ENCODE measurements at regions not wholly inside any gene's neighbourhood (a gene's known extent, or its start where the extent isn't known, plus 50 kb on each side); places are given as distances from the start of the nearest gene placed in this dataset.

DNA sequence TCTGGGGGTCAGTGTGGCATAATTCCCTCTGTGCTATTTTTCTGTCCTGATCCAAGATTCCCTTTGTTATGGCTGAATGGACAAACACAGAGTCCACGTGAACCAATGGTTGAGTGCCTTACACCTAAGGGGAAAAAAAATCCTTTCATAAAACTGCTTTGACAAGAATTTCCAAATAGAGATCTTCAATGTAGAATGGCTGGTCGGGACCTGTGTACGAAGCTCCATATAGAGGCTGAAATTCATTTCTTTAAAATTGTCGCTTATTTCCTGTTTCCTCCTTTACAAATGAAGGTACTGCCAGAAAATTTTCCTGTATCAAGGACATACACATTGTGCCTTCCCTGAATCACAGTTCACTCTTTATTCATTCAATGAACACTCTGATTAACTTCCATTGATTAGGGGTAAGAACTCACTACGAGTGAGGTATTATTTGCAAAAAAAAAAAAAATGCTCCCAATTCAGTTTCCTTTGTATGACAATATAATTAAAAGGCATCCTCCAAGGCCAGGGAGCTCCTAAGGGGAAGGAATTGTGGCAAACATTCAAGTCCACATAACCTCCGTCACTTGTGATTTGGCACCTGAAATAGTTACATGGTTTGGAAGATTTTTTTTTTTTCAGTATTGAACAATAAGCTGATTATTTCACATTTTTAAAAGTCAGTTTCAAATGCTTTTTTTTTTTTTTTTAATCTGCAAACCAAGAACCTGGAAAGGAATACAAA, 293.8 kb downstream of the MEX3B start:
- FAIRE-seq (no peak), DNase-seq (no peak)
- no peaks in the 10 kb centered on the region for H3K9me3 ChIP-seq (ENCODE audit: control insufficient read depth in 2 of 3, insufficient read depth in 1 of 3, low read length in 3 of 3)
- no peaks in the 10 kb centered on the region for H3K36me3 ChIP-seq (ENCODE audit: control insufficient read depth in 2 of 3, insufficient read depth in 3 of 3, low read length in 3 of 3)
- peaks cover 0 to 4% (median 2%) of the 10 kb centered on the region in 3 donors for H3K4me1 ChIP-seq (ENCODE audit: control insufficient read depth in 2 of 3, insufficient read depth in 2 of 3, low read depth in 1 of 3, low read length in 3 of 3)
- no peak overlapping the region for H3K27ac ChIP-seq (ENCODE audit: low read depth in 2 of 2, low read length in 2 of 2)
- H3K9ac ChIP-seq (ENCODE audit: low read length in 3 of 3) = no peak overlapping the region
- intact Hi-C loops (cut with DNase I) = no loop called here
- no peaks in the 10 kb centered on the region for H3K27me3 ChIP-seq (ENCODE audit: control insufficient read depth, insufficient read depth, low read length)
- H3K4me3 ChIP-seq (ENCODE audit: low read length in 3 of 3) = no peak overlapping the region
- no peak for TF ChIP-seq CTCF (IDR thresholded peaks at IDR 0.05; ENCODE audit: borderline replicate concordance, extremely low read depth, insufficient read depth)

GRCh38 chr15:81751256-81751655, 294.6 kb downstream of the MEX3B start:
- Histone ChIP-seq H3K27me3 (ENCODE audit: control insufficient read depth, insufficient read depth, low read length) (no peaks in the 10 kb centered on the region), H3K9ac (ENCODE audit: low read length in 3 of 3) (no peak overlapping the region), H3K9me3 (ENCODE audit: control insufficient read depth in 2 of 3, insufficient read depth in 1 of 3, low read length in 3 of 3) (no peaks in the 10 kb centered on the region), H3K4me3 (ENCODE audit: low read length in 3 of 3) (no peak overlapping the region), H3K36me3 (ENCODE audit: control insufficient read depth in 2 of 3, insufficient read depth in 3 of 3, low read length in 3 of 3) (no peaks in the 10 kb centered on the region), H3K27ac (ENCODE audit: low read depth in 2 of 2, low read length in 2 of 2) (no peak overlapping the region), H3K4me1 (ENCODE audit: control insufficient read depth in 2 of 3, insufficient read depth in 2 of 3, low read depth in 1 of 3, low read length in 3 of 3) (peaks cover 0 to 4% (median 2%) of the 10 kb centered on the region in 3 donors)
- TF ChIP-seq CTCF (IDR thresholded peaks at IDR 0.05; ENCODE audit: borderline replicate concordance, extremely low read depth, insufficient read depth) = no peak
- intact Hi-C loops (cut with DNase I) = no loop called here
- DNase-seq (no peak), FAIRE-seq (no peak)

GRCh38 chr15:81749716-81750375, 296.0 kb downstream of the MEX3B start:
- H3K4me3 ChIP-seq (ENCODE audit: low read length in 3 of 3) = no peak overlapping the region
- no peak overlapping the region for H3K27ac ChIP-seq (ENCODE audit: low read depth in 2 of 2, low read length in 2 of 2)
- no peaks in the 10 kb centered on the region for H3K9me3 ChIP-seq (ENCODE audit: control insufficient read depth in 2 of 3, insufficient read depth in 1 of 3, low read length in 3 of 3)
- TF ChIP-seq CTCF (IDR thresholded peaks at IDR 0.05; ENCODE audit: borderline replicate concordance, extremely low read depth, insufficient read depth) = no peak
- no peak overlapping the region for H3K9ac ChIP-seq (ENCODE audit: low read length in 3 of 3)
- intact Hi-C loops (cut with DNase I) = no loop called here
- peaks cover 0 to 4% (median 2%) of the 10 kb centered on the region in 3 donors for H3K4me1 ChIP-seq (ENCODE audit: control insufficient read depth in 2 of 3, insufficient read depth in 2 of 3, low read depth in 1 of 3, low read length in 3 of 3)
- H3K27me3 ChIP-seq (ENCODE audit: control insufficient read depth, insufficient read depth, low read length) = no peaks in the 10 kb centered on the region
- FAIRE-seq = no peak
- no peaks in the 10 kb centered on the region for H3K36me3 ChIP-seq (ENCODE audit: control insufficient read depth in 2 of 3, insufficient read depth in 3 of 3, low read length in 3 of 3)
- DNase-seq = peak in 2 of 5 donors; percentile 50 to 51

Measured in kidney (tissue), 13 donors.